GM23338 (cell line): ENCODE measurements at regions not wholly inside any gene's neighbourhood (a gene's known extent, or its start where the extent isn't known, plus 50 kb on each side); places are given as distances from the start of the nearest gene placed in this dataset.

ENCODE experiments used
- ATAC-seq: fragments of 200-7000 bp; cut with Tn5 transposase; 3 replicates; pipeline ENCODE4 v1.9.1; 2020
- DNase-seq: peaks from one replicate; pipeline ENCODE4 v3.0.0-alpha.2; 2015; ENCODE audit warnings: low spot score
- H2AFZ ChIP-seq: fragments of 200-600 bp; sonication (generic); 2 replicates; pipeline ENCODE4 v1.8.0; 2016; ENCODE audit warnings: antibody characterized with exemption, mild to moderate bottlenecking, moderate library complexity
- H3F3A ChIP-seq: fragments of 200-600 bp; sonication (generic); replicated peaks from 2 replicates; pipeline ENCODE4 v1.8.0; 2017; ENCODE audit warnings: antibody characterized with exemption, mixed run types, low read depth
- H3K27ac ChIP-seq: fragments of 200-600 bp; sonication (generic); 2 replicates; pipeline ENCODE4 v1.6.1; 2016; ENCODE audit warnings: low read depth
- H3K27me3 ChIP-seq: fragments of 200-600 bp; sonication (generic); 2 replicates; pipeline ENCODE4 v1.8.0; 2016; ENCODE audit warnings: mild to moderate bottlenecking, mixed run types, moderate library complexity; ENCODE audit not compliant: insufficient read depth
- H3K36me3 ChIP-seq: fragments of 200-600 bp; sonication (generic); 2 replicates; pipeline ENCODE4 v1.8.0; 2016; ENCODE audit warnings: mild to moderate bottlenecking; ENCODE audit not compliant: insufficient read depth
- H3K4me1 ChIP-seq: fragments of 200-600 bp; sonication (generic); 2 replicates; pipeline ENCODE4 v1.8.0; 2016; ENCODE audit warnings: mild to moderate bottlenecking, moderate library complexity; ENCODE audit not compliant: insufficient read depth
- H3K4me2 ChIP-seq: fragments of 200-600 bp; sonication (generic); 2 replicates; pipeline ENCODE4 v1.7.1; 2017; ENCODE audit warnings: mixed run types
- H3K4me3 ChIP-seq: fragments of 200-600 bp; sonication (generic); 2 replicates; pipeline ENCODE4 v1.6.1; 2016; ENCODE audit warnings: mixed run types
- H3K79me2 ChIP-seq: fragments of 200-600 bp; sonication (generic); replicated peaks from 2 replicates; pipeline ENCODE4 v1.8.0; 2017; ENCODE audit warnings: mild to moderate bottlenecking; ENCODE audit not compliant: insufficient read depth
- H3K9me2 ChIP-seq: fragments of 200-600 bp; sonication (generic); 2 replicates; pipeline ENCODE4 v1.8.0; 2017; ENCODE audit not compliant: insufficient read depth
- H4K20me1 ChIP-seq: fragments of 200-600 bp; sonication (generic); replicated peaks from 2 replicates; pipeline ENCODE4 v1.8.0; 2017; ENCODE audit warnings: mild to moderate bottlenecking; ENCODE audit not compliant: insufficient read depth
- H3K27ac Mint-ChIP-seq: 2 replicates; pipeline ENCODE4 v1.8.0; 2020; ENCODE audit warnings: inconsistent platforms, mild to moderate bottlenecking, moderate library complexity, mixed read lengths
- H3K27me3 Mint-ChIP-seq: 3 replicates; pipeline ENCODE4 v1.8.0; 2022; ENCODE audit warnings: low read depth, mild to moderate bottlenecking, moderate library complexity, mixed read lengths, inconsistent platforms; ENCODE audit not compliant: insufficient read depth, poor library complexity
- H3K36me3 Mint-ChIP-seq: 3 replicates; pipeline ENCODE4 v1.8.0; 2021; ENCODE audit warnings: low read depth, mild to moderate bottlenecking, inconsistent platforms, moderate library complexity, mixed read lengths
- H3K4me1 Mint-ChIP-seq: 3 replicates; pipeline ENCODE4 v1.8.0; 2020; ENCODE audit warnings: mild to moderate bottlenecking, inconsistent platforms, mixed read lengths
- H3K4me3 Mint-ChIP-seq: 3 replicates; pipeline ENCODE4 v1.8.0; 2021; ENCODE audit warnings: moderate library complexity, mild to moderate bottlenecking, inconsistent platforms, mixed read lengths
- H3K9me3 Mint-ChIP-seq: 3 replicates; pipeline ENCODE4 v1.8.0; 2020; ENCODE audit warnings: moderate library complexity, mild to moderate bottlenecking, inconsistent platforms, mixed read lengths
- EZH2 ChIP-seq: fragments of 200-600 bp; sonication (generic); IDR thresholded peaks from one replicate; pipeline ENCODE4 v1.8.0; 2017; ENCODE audit warnings: antibody characterized with exemption, mild to moderate bottlenecking, low read depth; ENCODE audit not compliant: unreplicated experiment
- JUNB ChIP-seq: IDR thresholded peaks from one replicate; pipeline ENCODE4 v1.6.1; 2016; ENCODE audit warnings: antibody characterized with exemption; ENCODE audit not compliant: unreplicated experiment
- NANOG ChIP-seq: IDR thresholded peaks from 2 replicates; pipeline ENCODE4 v1.6.1; 2016; ENCODE audit warnings: antibody characterized with exemption, borderline replicate concordance
- POLR2AphosphoS5 ChIP-seq: IDR thresholded peaks from 2 replicates; pipeline ENCODE4 v1.6.1; 2016; ENCODE audit warnings: antibody characterized with exemption, low read depth
- REST ChIP-seq: IDR thresholded peaks from one replicate; pipeline ENCODE4 v1.6.1; 2018; ENCODE audit warnings: antibody characterized with exemption; ENCODE audit not compliant: unreplicated experiment
- STAT1 ChIP-seq: IDR thresholded peaks from one replicate; pipeline ENCODE4 v1.6.1; 2016; ENCODE audit warnings: antibody characterized with exemption; ENCODE audit not compliant: unreplicated experiment
- ZNF114 ChIP-seq: fragments of 250-450 bp; sonication (Bioruptor Pico); IDR thresholded peaks from 2 replicates; pipeline ENCODE4 v1.5.0; 2020; ENCODE audit warnings: mild to moderate bottlenecking, moderate library complexity
- ZNF331 ChIP-seq: fragments of 250-450 bp; sonication (Bioruptor Pico); IDR thresholded peaks from 2 replicates; pipeline ENCODE4 v1.5.0; 2020; ENCODE audit warnings: low read depth, mild to moderate bottlenecking, moderate library complexity
- TF ChIP-seq, protein P1 (sequence below): fragments of 250-450 bp; sonication (Bioruptor Pico); IDR thresholded peaks from 2 replicates; pipeline ENCODE4 v1.5.0; 2020; ENCODE audit warnings: mild to moderate bottlenecking, moderate library complexity
- TF ChIP-seq, protein P2 (sequence below): IDR thresholded peaks from 2 replicates; pipeline ENCODE4 v1.6.1; 2016; ENCODE audit warnings: antibody characterized with exemption

GRCh38 chr1:227415115-227415790 lies 97.0 kb upstream of the CDC42BPA start (continued):
- TF ChIP-seq, protein P1, sequence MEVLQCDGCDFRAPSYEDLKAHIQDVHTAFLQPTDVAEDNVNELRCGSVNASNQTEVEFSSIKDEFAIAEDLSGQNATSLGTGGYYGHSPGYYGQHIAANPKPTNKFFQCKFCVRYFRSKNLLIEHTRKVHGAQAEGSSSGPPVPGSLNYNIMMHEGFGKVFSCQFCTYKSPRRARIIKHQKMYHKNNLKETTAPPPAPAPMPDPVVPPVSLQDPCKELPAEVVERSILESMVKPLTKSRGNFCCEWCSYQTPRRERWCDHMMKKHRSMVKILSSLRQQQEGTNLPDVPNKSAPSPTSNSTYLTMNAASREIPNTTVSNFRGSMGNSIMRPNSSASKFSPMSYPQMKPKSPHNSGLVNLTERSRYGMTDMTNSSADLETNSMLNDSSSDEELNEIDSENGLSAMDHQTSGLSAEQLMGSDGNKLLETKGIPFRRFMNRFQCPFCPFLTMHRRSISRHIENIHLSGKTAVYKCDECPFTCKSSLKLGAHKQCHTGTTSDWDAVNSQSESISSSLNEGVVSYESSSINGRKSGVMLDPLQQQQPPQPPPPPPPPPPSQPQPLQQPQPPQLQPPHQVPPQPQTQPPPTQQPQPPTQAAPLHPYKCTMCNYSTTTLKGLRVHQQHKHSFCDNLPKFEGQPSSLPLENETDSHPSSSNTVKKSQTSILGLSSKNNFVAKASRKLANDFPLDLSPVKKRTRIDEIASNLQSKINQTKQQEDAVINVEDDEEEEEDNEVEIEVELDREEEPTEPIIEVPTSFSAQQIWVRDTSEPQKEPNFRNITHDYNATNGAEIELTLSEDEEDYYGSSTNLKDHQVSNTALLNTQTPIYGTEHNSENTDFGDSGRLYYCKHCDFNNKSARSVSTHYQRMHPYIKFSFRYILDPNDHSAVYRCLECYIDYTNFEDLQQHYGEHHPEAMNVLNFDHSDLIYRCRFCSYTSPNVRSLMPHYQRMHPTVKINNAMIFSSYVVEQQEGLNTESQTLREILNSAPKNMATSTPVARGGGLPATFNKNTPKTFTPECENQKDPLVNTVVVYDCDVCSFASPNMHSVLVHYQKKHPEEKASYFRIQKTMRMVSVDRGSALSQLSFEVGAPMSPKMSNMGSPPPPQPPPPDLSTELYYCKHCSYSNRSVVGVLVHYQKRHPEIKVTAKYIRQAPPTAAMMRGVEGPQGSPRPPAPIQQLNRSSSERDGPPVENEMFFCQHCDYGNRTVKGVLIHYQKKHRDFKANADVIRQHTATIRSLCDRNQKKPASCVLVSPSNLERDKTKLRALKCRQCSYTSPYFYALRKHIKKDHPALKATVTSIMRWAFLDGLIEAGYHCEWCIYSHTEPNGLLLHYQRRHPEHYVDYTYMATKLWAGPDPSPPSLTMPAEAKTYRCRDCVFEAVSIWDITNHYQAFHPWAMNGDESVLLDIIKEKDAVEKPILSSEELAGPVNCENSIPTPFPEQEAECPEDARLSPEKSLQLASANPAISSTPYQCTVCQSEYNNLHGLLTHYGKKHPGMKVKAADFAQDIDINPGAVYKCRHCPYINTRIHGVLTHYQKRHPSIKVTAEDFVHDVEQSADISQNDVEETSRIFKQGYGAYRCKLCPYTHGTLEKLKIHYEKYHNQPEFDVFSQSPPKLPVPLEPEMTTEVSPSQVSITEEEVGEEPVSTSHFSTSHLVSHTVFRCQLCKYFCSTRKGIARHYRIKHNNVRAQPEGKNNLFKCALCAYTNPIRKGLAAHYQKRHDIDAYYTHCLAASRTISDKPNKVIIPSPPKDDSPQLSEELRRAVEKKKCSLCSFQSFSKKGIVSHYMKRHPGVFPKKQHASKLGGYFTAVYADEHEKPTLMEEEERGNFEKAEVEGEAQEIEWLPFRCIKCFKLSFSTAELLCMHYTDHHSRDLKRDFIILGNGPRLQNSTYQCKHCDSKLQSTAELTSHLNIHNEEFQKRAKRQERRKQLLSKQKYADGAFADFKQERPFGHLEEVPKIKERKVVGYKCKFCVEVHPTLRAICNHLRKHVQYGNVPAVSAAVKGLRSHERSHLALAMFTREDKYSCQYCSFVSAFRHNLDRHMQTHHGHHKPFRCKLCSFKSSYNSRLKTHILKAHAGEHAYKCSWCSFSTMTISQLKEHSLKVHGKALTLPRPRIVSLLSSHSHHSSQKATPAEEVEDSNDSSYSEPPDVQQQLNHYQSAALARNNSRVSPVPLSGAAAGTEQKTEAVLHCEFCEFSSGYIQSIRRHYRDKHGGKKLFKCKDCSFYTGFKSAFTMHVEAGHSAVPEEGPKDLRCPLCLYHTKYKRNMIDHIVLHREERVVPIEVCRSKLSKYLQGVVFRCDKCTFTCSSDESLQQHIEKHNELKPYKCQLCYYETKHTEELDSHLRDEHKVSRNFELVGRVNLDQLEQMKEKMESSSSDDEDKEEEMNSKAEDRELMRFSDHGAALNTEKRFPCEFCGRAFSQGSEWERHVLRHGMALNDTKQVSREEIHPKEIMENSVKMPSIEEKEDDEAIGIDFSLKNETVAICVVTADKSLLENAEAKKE, result no peak
- TF ChIP-seq JUNB (no peak), EZH2 (no peak), ZNF114 (CRISPR knock-in tag) (no peak), POLR2AphosphoS5 (no peak), STAT1 (no peak), NANOG (no peak)
- TF ChIP-seq, protein P2, sequence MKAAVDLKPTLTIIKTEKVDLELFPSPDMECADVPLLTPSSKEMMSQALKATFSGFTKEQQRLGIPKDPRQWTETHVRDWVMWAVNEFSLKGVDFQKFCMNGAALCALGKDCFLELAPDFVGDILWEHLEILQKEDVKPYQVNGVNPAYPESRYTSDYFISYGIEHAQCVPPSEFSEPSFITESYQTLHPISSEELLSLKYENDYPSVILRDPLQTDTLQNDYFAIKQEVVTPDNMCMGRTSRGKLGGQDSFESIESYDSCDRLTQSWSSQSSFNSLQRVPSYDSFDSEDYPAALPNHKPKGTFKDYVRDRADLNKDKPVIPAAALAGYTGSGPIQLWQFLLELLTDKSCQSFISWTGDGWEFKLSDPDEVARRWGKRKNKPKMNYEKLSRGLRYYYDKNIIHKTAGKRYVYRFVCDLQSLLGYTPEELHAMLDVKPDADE, result no peak

DNA sequence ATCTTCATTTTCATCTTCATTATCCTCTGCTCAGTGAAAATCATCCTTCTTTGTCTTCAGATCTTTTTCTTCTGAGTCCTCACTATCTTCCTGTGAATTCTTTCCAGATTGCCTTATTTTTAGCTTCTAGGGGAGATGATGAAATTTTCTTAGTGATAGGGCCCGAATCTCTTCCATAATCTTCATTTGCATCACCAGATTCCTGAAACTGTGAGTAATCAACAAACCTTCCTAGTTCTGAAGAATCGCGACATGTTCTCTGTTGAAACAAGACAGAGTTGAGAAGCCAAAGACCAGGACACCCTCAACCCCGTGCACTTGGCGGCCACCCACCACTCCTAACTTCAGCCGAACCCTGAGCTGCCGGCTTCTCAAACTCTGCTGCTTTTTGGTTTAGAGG lies 92.8 kb upstream of the CDC42BPA start:
- no peak for DNase-seq
- Mint-ChIP-seq H3K4me3 (no peak overlapping the region), H3K27me3 (no peaks in the 10 kb centered on the region), H3K27ac (no peak overlapping the region), H3K36me3 (no peaks in the 10 kb centered on the region), H3K4me1 (no peaks in the 10 kb centered on the region), H3K9me3 (no peaks in the 10 kb centered on the region)
- H3K79me2 ChIP-seq, result no peaks in the 10 kb centered on the region
- H3K4me2 ChIP-seq, result no peak overlapping the region
- H3K27ac ChIP-seq, result no peak overlapping the region
- peaks cover 4% of the 10 kb centered on the region for H3K9me2 ChIP-seq
- H3K4me3 ChIP-seq, result no peak overlapping the region
- no peaks in the 10 kb centered on the region for H4K20me1 ChIP-seq
- no peak for ATAC-seq
- H3F3A ChIP-seq, result no peaks in the 10 kb centered on the region
- no peaks in the 10 kb centered on the region for H3K27me3 ChIP-seq
- no peak overlapping the region for H2AFZ ChIP-seq
- H3K36me3 ChIP-seq, result no peaks in the 10 kb centered on the region
- no peaks in the 10 kb centered on the region for H3K4me1 ChIP-seq
- TF ChIP-seq EZH2, result no peak
- TF ChIP-seq, protein P2, result no peak
- TF ChIP-seq ZNF114 (CRISPR knock-in tag), result no peak
- TF ChIP-seq ZNF331 (CRISPR knock-in tag), result no peak
- TF ChIP-seq NANOG, result no peak
- TF ChIP-seq REST, result no peak
- no peak for TF ChIP-seq POLR2AphosphoS5
